Fibroblast of the aortic adventitia (primary cell): ENCODE measurements at regions not wholly inside any gene's neighbourhood (a gene's known extent, or its start where the extent isn't known, plus 50 kb on each side); places are given as distances from the start of the nearest gene placed in this dataset. TPM values are rescaled to one million over a fixed set of nuclear protein-coding genes. Genes with fewer than 3 reads are reported as not detected.

Source experiments
- DNase-seq: peaks from one replicate; pipeline ENCODE4 v3.0.0-alpha.2; 2010; ENCODE audit warnings: low read depth
- H3K4me3 ChIP-seq: 2 replicates; pipeline ENCODE4 v1.5.1; 2011; ENCODE audit warnings: low read depth, mild to moderate bottlenecking, control low read depth, low read length, moderate library complexity
- small RNA-seq: library from RNA; depleted of rRNA; stranded (forward); fragments of <200 nt; gene quantifications from one replicate; pipeline ENCODE3, GENCODE V24; 2012
- TF ChIP-seq, protein P1 (sequence below): IDR thresholded peaks from 2 replicates; pipeline ENCODE4 v1.5.1; 2011; ENCODE audit warnings: mild to moderate bottlenecking, low read length, control low read depth, inconsistent platforms; ENCODE audit not compliant: insufficient read depth

DNA sequence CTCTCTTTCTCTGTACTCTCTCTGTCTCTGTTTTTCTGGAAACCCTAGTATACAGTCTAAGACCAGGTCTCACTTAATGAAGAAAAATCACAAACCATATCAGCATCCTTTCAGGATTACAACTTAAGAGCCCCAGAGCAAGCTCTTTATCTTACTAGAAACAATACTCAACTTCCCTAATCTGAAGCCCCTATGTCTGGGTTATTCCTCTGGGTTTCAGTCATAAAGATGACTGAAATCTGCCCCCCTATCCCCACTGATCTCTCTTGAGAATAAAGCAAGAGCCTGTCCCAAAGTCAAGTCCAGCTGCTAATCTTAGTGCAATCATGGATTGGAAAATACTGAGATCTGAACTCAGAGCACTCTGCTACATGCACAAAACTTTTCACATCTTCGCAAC lies 53.9 kb upstream of the PICALM start:
- no peak overlapping the region for H3K4me3 ChIP-seq
- TF ChIP-seq, protein P1, sequence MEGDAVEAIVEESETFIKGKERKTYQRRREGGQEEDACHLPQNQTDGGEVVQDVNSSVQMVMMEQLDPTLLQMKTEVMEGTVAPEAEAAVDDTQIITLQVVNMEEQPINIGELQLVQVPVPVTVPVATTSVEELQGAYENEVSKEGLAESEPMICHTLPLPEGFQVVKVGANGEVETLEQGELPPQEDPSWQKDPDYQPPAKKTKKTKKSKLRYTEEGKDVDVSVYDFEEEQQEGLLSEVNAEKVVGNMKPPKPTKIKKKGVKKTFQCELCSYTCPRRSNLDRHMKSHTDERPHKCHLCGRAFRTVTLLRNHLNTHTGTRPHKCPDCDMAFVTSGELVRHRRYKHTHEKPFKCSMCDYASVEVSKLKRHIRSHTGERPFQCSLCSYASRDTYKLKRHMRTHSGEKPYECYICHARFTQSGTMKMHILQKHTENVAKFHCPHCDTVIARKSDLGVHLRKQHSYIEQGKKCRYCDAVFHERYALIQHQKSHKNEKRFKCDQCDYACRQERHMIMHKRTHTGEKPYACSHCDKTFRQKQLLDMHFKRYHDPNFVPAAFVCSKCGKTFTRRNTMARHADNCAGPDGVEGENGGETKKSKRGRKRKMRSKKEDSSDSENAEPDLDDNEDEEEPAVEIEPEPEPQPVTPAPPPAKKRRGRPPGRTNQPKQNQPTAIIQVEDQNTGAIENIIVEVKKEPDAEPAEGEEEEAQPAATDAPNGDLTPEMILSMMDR: no peak
- no peak for DNase-seq

DNA sequence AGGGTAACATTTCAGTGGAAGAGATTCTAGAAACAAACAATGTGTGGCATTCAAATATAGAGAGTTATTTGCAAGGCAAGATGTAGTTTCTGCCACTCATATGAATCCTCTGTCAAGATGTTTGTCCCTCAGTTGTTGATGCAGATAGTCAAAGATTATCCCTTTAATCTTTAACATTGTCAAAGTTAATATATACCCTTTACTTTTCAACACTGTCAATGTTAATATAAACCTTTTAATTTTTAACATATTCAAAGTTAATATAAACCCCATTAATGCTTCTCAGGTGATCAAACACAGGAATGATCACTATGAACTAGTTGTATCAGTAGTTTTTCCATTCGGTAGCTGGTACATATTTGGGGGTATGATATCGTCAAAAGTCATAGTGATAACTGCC lies 51.9 kb upstream of the PICALM start:
- no peak for DNase-seq
- TF ChIP-seq, protein P1: no peak
- no peak overlapping the region for H3K4me3 ChIP-seq

DNA sequence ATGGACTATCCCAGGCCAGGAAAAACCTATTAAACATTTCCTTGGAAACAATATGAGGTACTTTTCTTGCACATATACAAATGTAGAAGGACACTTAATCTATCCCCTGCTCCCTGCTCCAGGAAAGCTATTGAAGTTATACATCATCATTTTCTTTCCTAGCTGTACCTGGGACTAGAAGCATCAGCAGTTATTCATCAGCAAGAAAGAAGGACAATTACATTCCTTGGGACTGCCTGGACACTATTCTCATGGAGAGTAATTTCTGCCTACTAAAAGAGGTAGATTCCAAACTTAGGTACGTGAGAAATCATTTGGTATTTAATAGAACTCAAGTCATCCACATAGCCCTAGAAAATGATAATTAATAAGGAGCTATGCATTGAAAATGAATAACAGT lies 51.0 kb upstream of the PICALM start:
- TF ChIP-seq, protein P1: no peak
- DNase-seq: no peak
- H3K4me3 ChIP-seq: no peak overlapping the region

DNA sequence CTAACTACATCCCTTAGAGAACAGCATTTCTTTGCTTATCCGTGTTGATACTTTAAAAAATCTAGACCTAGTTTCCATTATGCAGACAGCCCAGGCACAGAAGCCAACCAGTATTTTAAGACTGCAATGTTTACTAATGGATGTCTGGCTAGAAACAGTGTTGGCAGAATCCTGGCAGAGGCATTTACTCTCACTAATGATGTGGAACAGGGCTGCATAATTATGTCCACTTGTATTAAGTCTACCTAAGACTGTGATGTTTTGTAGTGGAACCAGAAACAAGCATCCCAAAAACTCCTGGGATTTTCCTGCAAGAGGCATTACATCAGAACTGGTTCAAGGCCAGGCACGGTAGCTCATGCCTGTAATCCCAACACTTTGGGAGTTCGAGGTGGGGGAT lies 50.2 kb upstream of the PICALM start:
- peak; percentile 21 for DNase-seq
- TF ChIP-seq, protein P1: no peak
- no peak overlapping the region for H3K4me3 ChIP-seq

Small RNAs in the stretch of these regions (small RNA-seq; reads per million reads assigned to genes)
- gene RNU6-560P: not detected
